ENCODE measurements at regions not wholly inside any gene's neighbourhood (a gene's known extent, or its start where the extent isn't known, plus 50 kb on each side); places are given as distances from the start of the nearest gene placed in this dataset.

GRCh38 chr11:70501051-70501901, 102.9 kb downstream of the CTTN start:
- Histone ChIP-seq H3K27me3 (ENCODE audit: insufficient read depth, low read depth, low read length) (no peaks in the 10 kb centered on the region), H2AFZ (ENCODE audit: low read depth, low read length) (no peak overlapping the region), H3K9ac (ENCODE audit: low read length) (no peak overlapping the region), H3K9me3 (ENCODE audit: low read length) (no peaks in the 10 kb centered on the region), H3K9me2 (ENCODE audit: insufficient read depth, low read length) (no peaks in the 10 kb centered on the region), H3K4me2 (ENCODE audit: low read length) (no peak overlapping the region), H3F3A (ENCODE audit: insufficient read depth, low read length, poor library complexity, severe bottlenecking) (no peaks in the 10 kb centered on the region), H3K36me3 (ENCODE audit: insufficient read depth, low read length) (no peaks in the 10 kb centered on the region), H3K27ac (ENCODE audit: low read length) (no peak overlapping the region), H4K20me1 (ENCODE audit: insufficient read depth) (no peaks in the 10 kb centered on the region), H3K4me3 (ENCODE audit: low read length) (no peak overlapping the region), H3K79me2 (replicated peaks; ENCODE audit: insufficient read depth, low read length) (no peaks in the 10 kb centered on the region)
- TF ChIP-seq SMC3 (conservative IDR thresholded peaks at IDR 0.05; ENCODE audit: poor library complexity) (no peak), MXI1 (conservative IDR thresholded peaks at IDR 0.05; ENCODE audit: poor library complexity, severe bottlenecking) (no peak), TAF1 (IDR thresholded peaks at IDR 0.05; ENCODE audit: low read depth) (no peak), EZH2 (IDR thresholded peaks at IDR 0.05; ENCODE audit: borderline replicate concordance, insufficient read depth, low read length, poor library complexity, severe bottlenecking) (no peak), RAD21 (conservative IDR thresholded peaks at IDR 0.05) (no peak), REST (IDR thresholded peaks at IDR 0.05; ENCODE audit: borderline replicate concordance) (no peak), POLR2AphosphoS5 (IDR thresholded peaks at IDR 0.05) (no peak), EP300 (conservative IDR thresholded peaks at IDR 0.05; ENCODE audit: poor library complexity, severe bottlenecking) (no peak)
- TF ChIP-seq, protein P1, sequence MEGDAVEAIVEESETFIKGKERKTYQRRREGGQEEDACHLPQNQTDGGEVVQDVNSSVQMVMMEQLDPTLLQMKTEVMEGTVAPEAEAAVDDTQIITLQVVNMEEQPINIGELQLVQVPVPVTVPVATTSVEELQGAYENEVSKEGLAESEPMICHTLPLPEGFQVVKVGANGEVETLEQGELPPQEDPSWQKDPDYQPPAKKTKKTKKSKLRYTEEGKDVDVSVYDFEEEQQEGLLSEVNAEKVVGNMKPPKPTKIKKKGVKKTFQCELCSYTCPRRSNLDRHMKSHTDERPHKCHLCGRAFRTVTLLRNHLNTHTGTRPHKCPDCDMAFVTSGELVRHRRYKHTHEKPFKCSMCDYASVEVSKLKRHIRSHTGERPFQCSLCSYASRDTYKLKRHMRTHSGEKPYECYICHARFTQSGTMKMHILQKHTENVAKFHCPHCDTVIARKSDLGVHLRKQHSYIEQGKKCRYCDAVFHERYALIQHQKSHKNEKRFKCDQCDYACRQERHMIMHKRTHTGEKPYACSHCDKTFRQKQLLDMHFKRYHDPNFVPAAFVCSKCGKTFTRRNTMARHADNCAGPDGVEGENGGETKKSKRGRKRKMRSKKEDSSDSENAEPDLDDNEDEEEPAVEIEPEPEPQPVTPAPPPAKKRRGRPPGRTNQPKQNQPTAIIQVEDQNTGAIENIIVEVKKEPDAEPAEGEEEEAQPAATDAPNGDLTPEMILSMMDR (IDR thresholded peaks at IDR 0.05; ENCODE audit: poor library complexity, severe bottlenecking) = no peak

DNA sequence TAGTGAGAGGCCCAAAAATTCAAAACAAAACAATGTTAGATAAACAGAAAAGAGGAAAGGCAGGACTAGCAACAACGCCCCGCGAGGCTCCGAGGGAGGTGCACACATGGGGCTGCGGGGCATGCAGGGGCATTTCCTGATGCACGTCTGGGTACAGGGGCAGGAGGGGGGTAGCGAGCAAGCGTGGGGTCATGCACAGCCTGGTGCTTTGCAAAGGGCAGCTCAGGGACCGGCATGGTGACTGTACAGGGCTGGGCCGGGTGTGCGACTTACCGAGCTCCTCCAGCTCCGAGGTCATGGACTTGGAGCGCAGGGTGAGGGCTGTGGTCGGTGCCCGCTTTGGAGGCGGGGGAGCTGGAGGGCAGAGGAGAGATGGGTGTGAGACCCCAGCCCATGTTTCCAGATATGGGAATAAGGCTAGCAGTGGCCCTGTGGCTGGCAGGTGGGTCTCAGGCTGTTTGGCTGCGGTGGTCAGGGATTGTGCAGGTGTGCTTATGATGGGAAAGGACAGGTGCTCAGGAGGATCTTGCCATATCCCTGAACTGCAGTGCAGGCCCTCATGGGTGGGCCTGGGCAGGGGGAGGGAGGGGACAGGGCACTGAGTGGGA, 103.7 kb downstream of the CTTN start:
- Histone ChIP-seq H4K20me1 (ENCODE audit: insufficient read depth) (no peaks in the 10 kb centered on the region), H3K79me2 (replicated peaks; ENCODE audit: insufficient read depth, low read length) (no peaks in the 10 kb centered on the region), H3K27ac (ENCODE audit: low read length) (no peak overlapping the region), H2AFZ (ENCODE audit: low read depth, low read length) (no peak overlapping the region), H3K36me3 (ENCODE audit: insufficient read depth, low read length) (no peaks in the 10 kb centered on the region), H3K9me2 (ENCODE audit: insufficient read depth, low read length) (no peaks in the 10 kb centered on the region), H3K9ac (ENCODE audit: low read length) (no peak overlapping the region), H3K9me3 (ENCODE audit: low read length) (no peaks in the 10 kb centered on the region), H3K27me3 (ENCODE audit: insufficient read depth, low read depth, low read length) (no peaks in the 10 kb centered on the region), H3K4me3 (ENCODE audit: low read length) (no peak overlapping the region), H3F3A (ENCODE audit: insufficient read depth, low read length, poor library complexity, severe bottlenecking) (no peaks in the 10 kb centered on the region), H3K4me2 (ENCODE audit: low read length) (no peak overlapping the region)
- no peak for TF ChIP-seq EZH2 (IDR thresholded peaks at IDR 0.05; ENCODE audit: borderline replicate concordance, insufficient read depth, low read length, poor library complexity, severe bottlenecking)
- no peak for TF ChIP-seq EP300 (conservative IDR thresholded peaks at IDR 0.05; ENCODE audit: poor library complexity, severe bottlenecking)
- no peak for TF ChIP-seq POLR2AphosphoS5 (IDR thresholded peaks at IDR 0.05)
- no peak for TF ChIP-seq REST (IDR thresholded peaks at IDR 0.05; ENCODE audit: borderline replicate concordance)
- TF ChIP-seq, protein P1 (IDR thresholded peaks at IDR 0.05; ENCODE audit: poor library complexity, severe bottlenecking) = no peak
- TF ChIP-seq TAF1 (IDR thresholded peaks at IDR 0.05; ENCODE audit: low read depth) = no peak
- TF ChIP-seq MXI1 (conservative IDR thresholded peaks at IDR 0.05; ENCODE audit: poor library complexity, severe bottlenecking) = no peak
- no peak for TF ChIP-seq RAD21 (conservative IDR thresholded peaks at IDR 0.05)
- TF ChIP-seq SMC3 (conservative IDR thresholded peaks at IDR 0.05; ENCODE audit: poor library complexity) = no peak
